OCI-LY7 (cell line): ENCODE measurements at regions not wholly inside any gene's neighbourhood (a gene's known extent, or its start where the extent isn't known, plus 50 kb on each side); places are given as distances from the start of the nearest gene placed in this dataset.

Experiments
- BruUV-seq: library from RNA; stranded (reverse); fragments of 400-500 nt; replicated peaks from 2 replicates; lab custom pipeline; 2021; lab: Mats Ljungman, UMichigan
- CTCF ChIA-PET: fragments of 300-600 bp; sonication (Branson Sonifier 250); formaldehyde crosslinking; loops from one replicate; lab custom pipeline; 2022; ENCODE audit warnings: antibody characterized with exemption; ENCODE audit not compliant: unreplicated experiment; lab: Charles Lee
- POLR2A ChIA-PET: fragments of 300-600 bp; sonication (Branson Sonifier 250); formaldehyde crosslinking; loops from one replicate; lab custom pipeline; 2022; ENCODE audit warnings: antibody characterized with exemption; lab: Charles Lee
- DNase-seq: peaks from one replicate; pipeline ENCODE4 v3.0.0-alpha.2; 2015; ENCODE audit warnings: low spot score
- H2AFZ ChIP-seq: fragments of 200-600 bp; sonication (generic), shearing (Covaris generic); 2 replicates; pipeline ENCODE4 v1.6.1; 2014; ENCODE audit warnings: mild to moderate bottlenecking, antibody characterized with exemption, low read length, moderate library complexity
- H3K27ac ChIP-seq: fragments of 200-600 bp; sonication (generic); 2 replicates; pipeline ENCODE4 v1.5.1; 2014; ENCODE audit warnings: mixed run types, low read depth, mild to moderate bottlenecking, moderate library complexity, low read length, inconsistent platforms; ENCODE audit not compliant: poor library complexity, severe bottlenecking
- H3K36me3 ChIP-seq: fragments of 200-600 bp; sonication (generic); 2 replicates; pipeline ENCODE4 v1.6.1; 2014; ENCODE audit warnings: mild to moderate bottlenecking, antibody characterized with exemption, low read length, moderate library complexity, mixed read lengths; ENCODE audit not compliant: insufficient read depth
- H3K4me1 ChIP-seq: fragments of 200-600 bp; sonication (generic); 2 replicates; pipeline ENCODE4 v1.5.1; 2014; ENCODE audit warnings: mild to moderate bottlenecking, low read length; ENCODE audit not compliant: insufficient read depth, poor library complexity, severe bottlenecking
- H3K4me2 ChIP-seq: fragments of 200-600 bp; sonication (generic); 2 replicates; pipeline ENCODE4 v1.6.1; 2014; ENCODE audit warnings: mild to moderate bottlenecking, low read length
- H3K4me3 ChIP-seq: fragments of 200-600 bp; sonication (generic); 2 replicates; pipeline ENCODE4 v1.5.1; 2014; ENCODE audit warnings: mild to moderate bottlenecking, low read depth, low read length; ENCODE audit not compliant: poor library complexity, severe bottlenecking
- H3K79me2 ChIP-seq: fragments of 200-600 bp; sonication (generic); 2 replicates; pipeline ENCODE4 v1.6.1; 2016; ENCODE audit warnings: low read depth, mild to moderate bottlenecking, low read length, moderate library complexity, mixed read lengths; ENCODE audit not compliant: insufficient read depth
- H3K9me2 ChIP-seq: fragments of 200-600 bp; sonication (generic); 2 replicates; pipeline ENCODE4 v1.6.1; 2016; ENCODE audit warnings: mild to moderate bottlenecking, low read length, mixed read lengths; ENCODE audit not compliant: insufficient read depth
- H3K9me3 ChIP-seq: fragments of 200-600 bp; sonication (generic); 2 replicates; pipeline ENCODE4 v1.6.1; 2014; ENCODE audit warnings: mild to moderate bottlenecking, mixed run types, low read length, mixed read lengths
- H4K20me1 ChIP-seq: fragments of 200-600 bp; sonication (generic); 2 replicates; pipeline ENCODE4 v1.6.1; 2014; ENCODE audit warnings: mild to moderate bottlenecking, antibody characterized with exemption, low read length, moderate library complexity, mixed read lengths; ENCODE audit not compliant: insufficient read depth
- EZH2phosphoT487 ChIP-seq: fragments of 200-600 bp; sonication (generic); IDR thresholded peaks from 2 replicates; pipeline ENCODE4 v1.6.1; 2018; ENCODE audit warnings: low read depth, borderline replicate concordance, mild to moderate bottlenecking, mixed run types, antibody characterized with exemption, low read length, moderate library complexity, mixed read lengths
- intact Hi-C: fragments of 100-400 bp; cut with micrococcal nuclease; formaldehyde crosslinking; loops from one replicate; pipeline ENCODE4 v1.10.0; 2022; ENCODE audit not compliant: unreplicated experiment
- TF ChIP-seq, protein P1 (sequence below): fragments of 200-600 bp; sonication (generic); conservative IDR thresholded peaks from 2 replicates; pipeline ENCODE4 v1.5.1; 2014; ENCODE audit warnings: mild to moderate bottlenecking, antibody characterized with exemption, low read length, moderate library complexity, mixed read lengths

DNA sequence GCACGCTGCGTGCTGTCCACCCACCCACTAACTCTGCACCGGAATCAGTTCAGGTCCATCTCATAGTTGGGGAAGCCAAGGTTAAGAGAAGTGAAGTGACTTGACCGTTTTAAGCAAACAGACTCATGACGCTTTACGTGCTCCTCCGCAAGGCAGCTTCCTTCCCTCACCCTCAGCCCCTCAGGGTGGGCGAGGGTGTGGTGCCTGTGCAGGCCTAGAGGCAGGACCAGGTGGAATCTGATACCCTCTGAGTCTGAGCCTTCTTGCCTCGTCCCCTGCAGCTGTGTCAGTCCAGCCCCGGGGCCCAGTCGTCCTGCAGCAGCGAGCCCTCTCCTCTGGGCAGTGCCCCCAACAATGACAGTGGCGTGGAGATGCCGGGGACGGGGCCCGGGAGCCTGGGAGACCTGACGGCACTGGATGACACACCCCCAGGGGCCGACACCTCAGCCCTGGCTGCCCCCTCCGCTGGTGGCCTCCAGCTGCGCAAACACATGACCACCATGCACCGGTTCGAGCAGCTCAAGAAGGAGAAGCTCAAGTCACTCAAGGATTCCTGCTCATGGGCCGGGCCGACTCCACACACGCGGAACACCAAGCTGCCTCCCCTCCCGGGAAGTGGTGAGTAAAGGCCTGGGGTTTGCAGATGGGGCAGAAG is 250.5 kb downstream of the GLI2 start:
- ChIA-PET CTCF (no interaction called here), POLR2A (no interaction called here)
- no peak overlapping the region for H3K4me3 ChIP-seq
- H3K27ac ChIP-seq: no peak overlapping the region
- intact Hi-C loops: no loop called here
- H3K9me3 ChIP-seq: no peaks in the 10 kb centered on the region
- no TSS peak for BruUV-seq
- no peaks in the 10 kb centered on the region for H3K9me2 ChIP-seq
- TF ChIP-seq, protein P1, sequence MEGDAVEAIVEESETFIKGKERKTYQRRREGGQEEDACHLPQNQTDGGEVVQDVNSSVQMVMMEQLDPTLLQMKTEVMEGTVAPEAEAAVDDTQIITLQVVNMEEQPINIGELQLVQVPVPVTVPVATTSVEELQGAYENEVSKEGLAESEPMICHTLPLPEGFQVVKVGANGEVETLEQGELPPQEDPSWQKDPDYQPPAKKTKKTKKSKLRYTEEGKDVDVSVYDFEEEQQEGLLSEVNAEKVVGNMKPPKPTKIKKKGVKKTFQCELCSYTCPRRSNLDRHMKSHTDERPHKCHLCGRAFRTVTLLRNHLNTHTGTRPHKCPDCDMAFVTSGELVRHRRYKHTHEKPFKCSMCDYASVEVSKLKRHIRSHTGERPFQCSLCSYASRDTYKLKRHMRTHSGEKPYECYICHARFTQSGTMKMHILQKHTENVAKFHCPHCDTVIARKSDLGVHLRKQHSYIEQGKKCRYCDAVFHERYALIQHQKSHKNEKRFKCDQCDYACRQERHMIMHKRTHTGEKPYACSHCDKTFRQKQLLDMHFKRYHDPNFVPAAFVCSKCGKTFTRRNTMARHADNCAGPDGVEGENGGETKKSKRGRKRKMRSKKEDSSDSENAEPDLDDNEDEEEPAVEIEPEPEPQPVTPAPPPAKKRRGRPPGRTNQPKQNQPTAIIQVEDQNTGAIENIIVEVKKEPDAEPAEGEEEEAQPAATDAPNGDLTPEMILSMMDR: no peak
- TF ChIP-seq EZH2phosphoT487: no peak
- no peak for DNase-seq
- no peaks in the 10 kb centered on the region for H3K36me3 ChIP-seq
- no peak overlapping the region for H2AFZ ChIP-seq
- no peaks in the 10 kb centered on the region for H4K20me1 ChIP-seq
- no peaks in the 10 kb centered on the region for H3K79me2 ChIP-seq
- H3K4me2 ChIP-seq: no peak overlapping the region
- H3K4me1 ChIP-seq: no peaks in the 10 kb centered on the region

DNA sequence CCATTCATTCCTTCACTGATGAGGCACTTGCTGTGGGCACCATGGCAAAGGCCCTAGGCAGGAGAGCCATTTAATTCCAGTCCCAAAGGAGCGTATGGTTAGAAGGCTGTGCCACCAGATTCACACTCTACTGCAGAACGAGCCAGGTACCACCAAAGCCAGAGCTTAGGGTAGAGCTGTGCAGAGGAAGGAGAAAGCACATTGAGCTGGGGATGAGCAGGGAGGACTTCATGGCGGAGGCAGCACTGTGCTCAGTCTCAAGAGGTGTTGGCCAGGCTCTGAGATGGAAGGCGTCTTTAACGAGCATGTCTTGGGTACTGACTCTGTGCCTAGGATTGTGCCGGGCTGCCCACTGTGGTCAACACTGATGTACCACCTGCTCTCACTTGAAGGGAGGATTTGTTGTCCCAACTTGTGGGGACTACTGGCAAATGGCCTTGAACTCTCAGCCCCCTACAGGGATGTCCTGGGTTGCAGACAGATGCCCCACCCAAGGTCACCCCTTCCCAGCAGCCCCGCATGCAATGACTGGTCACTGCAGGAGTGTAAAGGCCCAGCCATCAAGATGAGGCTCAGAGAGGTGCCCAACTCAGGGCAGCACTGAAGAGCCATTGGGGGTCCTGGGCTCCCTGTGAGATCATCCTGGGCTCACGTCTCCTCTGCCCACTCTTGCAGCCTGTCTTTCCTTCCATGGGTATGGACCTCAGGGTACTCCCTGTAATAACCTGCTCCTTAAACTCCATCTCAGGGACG is 251.4 kb downstream of the GLI2 start:
- H3K9me2 ChIP-seq: no peaks in the 10 kb centered on the region
- no peak for TF ChIP-seq EZH2phosphoT487
- TF ChIP-seq, protein P1: no peak
- CTCF ChIA-PET: no interaction called here
- no TSS peak for BruUV-seq
- intact Hi-C loops: no loop called here
- DNase-seq: no peak
- no peaks in the 10 kb centered on the region for H3K4me1 ChIP-seq
- H3K79me2 ChIP-seq: no peaks in the 10 kb centered on the region
- POLR2A ChIA-PET: no interaction called here
- no peak overlapping the region for H3K27ac ChIP-seq
- H3K36me3 ChIP-seq: no peaks in the 10 kb centered on the region
- no peak overlapping the region for H3K4me2 ChIP-seq
- no peaks in the 10 kb centered on the region for H3K9me3 ChIP-seq
- H3K4me3 ChIP-seq: no peak overlapping the region
- no peaks in the 10 kb centered on the region for H4K20me1 ChIP-seq
- H2AFZ ChIP-seq: no peak overlapping the region

- CTCF ChIA-PET: no interaction called here
Observed at GRCh38 chr2:120988051-120988699, 252.5 kb downstream of the GLI2 start.

More at GRCh38 chr2:120988051-120988699, 252.5 kb downstream of the GLI2 start:
- TF ChIP-seq, protein P1: no peak
- no peak for TF ChIP-seq EZH2phosphoT487
- no peak overlapping the region for H3K4me3 ChIP-seq
- H3K4me1 ChIP-seq: no peaks in the 10 kb centered on the region
- BruUV-seq: no TSS peak
- H3K4me2 ChIP-seq: no peak overlapping the region
- H4K20me1 ChIP-seq: no peaks in the 10 kb centered on the region
- H3K27ac ChIP-seq: no peak overlapping the region
- H3K36me3 ChIP-seq: no peaks in the 10 kb centered on the region
- no peak for DNase-seq
- no peaks in the 10 kb centered on the region for H3K79me2 ChIP-seq
- no peak overlapping the region for H2AFZ ChIP-seq
- H3K9me3 ChIP-seq: no peaks in the 10 kb centered on the region
- H3K9me2 ChIP-seq: no peaks in the 10 kb centered on the region
- POLR2A ChIA-PET: no interaction called here
- intact Hi-C loops: no loop called here
